Heart right ventricle (tissue), 16 donors: ENCODE measurements at regions not wholly inside any gene's neighbourhood (a gene's known extent, or its start where the extent isn't known, plus 50 kb on each side); places are given as distances from the start of the nearest gene placed in this dataset.

ENCODE experiments used
- ATAC-seq, 8 donors: fragments of 200-7000 bp; cut with Tn5 transposase; one replicate each; pipeline ENCODE4 v1.9.1; 2020; ENCODE audit warnings: mild to moderate bottlenecking in 8 of 8, moderate library complexity in 8 of 8, moderate number of reproducible peaks in 1 of 8
- DNase-seq, 2 donors: peaks; one replicate each; pipeline ENCODE4 v3.0.0-alpha.2; 2020
- H3K27ac ChIP-seq, 10 donors: fragments of 200-600 bp; sonication (generic) in 2 of 10; one replicate each; pipeline versions ENCODE4 v1.5.0 to v1.8.0; 2020 to 2022; ENCODE audit warnings: mild to moderate bottlenecking in 3 of 10
- H3K27me3 ChIP-seq, 7 donors: fragments of 200-600 bp; one replicate each; pipeline ENCODE4 v1.8.0; 2021 to 2022; ENCODE audit warnings: mild to moderate bottlenecking in 2 of 7
- H3K36me3 ChIP-seq, 9 donors: fragments of 200-600 bp; sonication (generic) in 1 of 9; one replicate each; pipeline versions ENCODE4 v1.5.0 to v1.8.0; 2020 to 2022; ENCODE audit warnings: mild to moderate bottlenecking in 2 of 9
- H3K4me1 ChIP-seq, 9 donors: fragments of 200-600 bp; sonication (generic) in 1 of 9; one replicate each; pipeline versions ENCODE4 v1.5.0 to v1.8.0; 2020 to 2022; ENCODE audit warnings: mild to moderate bottlenecking in 4 of 9
- H3K4me3 ChIP-seq, 10 donors: fragments of 200-600 bp; sonication (generic) in 2 of 10; one replicate each; pipeline versions ENCODE4 v1.5.0 to v1.8.0; 2020 to 2022; ENCODE audit warnings: mild to moderate bottlenecking in 7 of 10, moderate library complexity in 2 of 10
- H3K9me3 ChIP-seq, 11 donors: fragments of 200-600 bp in 10 of 11; sonication (generic) in 2 of 11; one replicate each; pipeline versions ENCODE4 v1.5.0 to v1.8.0; 2013 to 2022; ENCODE audit warnings: mild to moderate bottlenecking in 2 of 11, control low read depth in 1 of 11, moderate library complexity in 1 of 11
- WGBS, 2 donors: extraction: QIAGEN DNeasy Blood & Tissue Kit; methylation state at CpG; one replicate each; pipeline ENCODE4 v1.1.7; 2013; ENCODE audit warnings: inconsistent platforms in 1 of 2; 5-methylcytosine and 5-hydroxymethylcytosine counted together
- intact Hi-C, 10 donors: fragments of 100-400 bp; cut with DNase I; formaldehyde crosslinking; loops; one replicate each; pipeline versions ENCODE4 v1.11.1 to v1.14.2; 2022
- TF ChIP-seq, protein P1 (sequence below), 9 donors: fragments of 200-600 bp; sonication (generic) in 2 of 9; IDR thresholded peaks; one replicate each; pipeline versions ENCODE4 v1.5.0 to v1.8.0; 2021 to 2022; ENCODE audit warnings: antibody characterized with exemption in 9 of 9, mild to moderate bottlenecking in 5 of 9, moderate library complexity in 1 of 9
- donor health status: Arrhythmogenic right ventricular cardiomyopathy.
- donor health status: ischemic (EF 13 %, LVEDD 7.1; RV severe dilation, severe dysfunction).
- donor health status: healthy with polysubstance abuse.
- donor health status: DM: no; HTN: yes; CAD: no.
- donor health status: DM: no; HTN: no; CAD: no.
- donor health status: ischemic (EF 25% LVEDD 6.9; RV normal size, moderate dysfunction).
- donor health status: ischemic (EF 25% LVEDD 5.7; RV mildly dilated, moderate dysfunction).
- donor health status: healthy.
- donor health status: DM: yes; HTN: yes; CAD: no.
- donor health status: Ischemic cardiomyopathy.
- donor health status: ischemic (EF 35%, LVEDD 5.7; RV mildly dilated, moderate dysfunction).
- donor health status: nonischemic (EF 11% LVEDD 7.7; RV severe dilation, severe dysfunction).
- donor health status: DM: yes; HTN: yes; CAD: no.
- donor health status: PGD.
- donor health status: ischemic (EF 29% LVEDD 5.4; RV normal size, mild dysfunction).
- donor health status: nonischemic (EF 23%, LVEDD 6.1; RV moderate dilation, normal function).

DNA sequence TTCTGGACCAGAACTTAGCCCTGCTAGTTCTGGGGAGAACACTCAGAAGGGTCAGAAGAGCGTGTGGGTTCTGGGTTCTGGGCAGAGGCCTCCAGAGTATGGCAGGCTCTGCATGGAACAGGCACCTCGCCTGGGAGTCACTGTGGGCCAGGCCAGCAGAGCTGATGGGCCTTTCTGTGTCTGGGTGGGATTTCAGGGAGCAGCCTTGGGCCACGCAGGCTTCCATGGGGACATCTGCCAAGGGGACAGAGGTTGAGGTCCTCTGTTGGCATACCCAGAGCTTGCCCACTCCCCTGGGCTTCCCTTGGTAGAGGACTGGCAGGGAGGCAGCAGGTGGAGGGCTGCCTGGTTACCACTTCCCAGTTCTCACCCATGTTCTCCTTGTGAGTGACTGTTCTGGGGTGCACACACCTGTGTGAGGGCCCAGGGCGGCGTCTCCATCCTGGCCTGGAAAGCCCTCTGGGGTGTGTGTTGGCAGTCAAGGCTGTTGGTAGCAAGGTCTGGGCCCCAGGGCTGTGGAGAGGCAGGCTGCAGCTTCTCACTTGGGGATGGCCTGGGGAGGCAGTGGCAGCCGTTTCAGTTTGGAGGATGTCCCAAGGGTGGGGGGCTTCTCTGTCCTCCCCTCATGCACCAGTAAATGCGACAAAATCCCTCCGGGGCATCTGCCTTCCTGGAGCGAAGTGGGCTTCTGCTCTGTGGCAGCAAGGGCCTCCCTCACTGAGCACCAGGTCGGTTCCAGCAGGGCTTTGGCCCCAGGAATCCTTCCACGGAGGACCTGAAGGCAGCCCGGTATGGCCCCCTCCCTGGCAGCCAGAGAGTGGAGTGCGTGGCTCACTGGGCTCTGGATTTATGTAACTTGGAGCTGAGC is 74.6 kb upstream of the HDAC4 start:
- no peak for ATAC-seq
- intact Hi-C loops = no loop called here
- no peak overlapping the region for H3K4me3 ChIP-seq
- no peak for DNase-seq
- TF ChIP-seq, protein P1, sequence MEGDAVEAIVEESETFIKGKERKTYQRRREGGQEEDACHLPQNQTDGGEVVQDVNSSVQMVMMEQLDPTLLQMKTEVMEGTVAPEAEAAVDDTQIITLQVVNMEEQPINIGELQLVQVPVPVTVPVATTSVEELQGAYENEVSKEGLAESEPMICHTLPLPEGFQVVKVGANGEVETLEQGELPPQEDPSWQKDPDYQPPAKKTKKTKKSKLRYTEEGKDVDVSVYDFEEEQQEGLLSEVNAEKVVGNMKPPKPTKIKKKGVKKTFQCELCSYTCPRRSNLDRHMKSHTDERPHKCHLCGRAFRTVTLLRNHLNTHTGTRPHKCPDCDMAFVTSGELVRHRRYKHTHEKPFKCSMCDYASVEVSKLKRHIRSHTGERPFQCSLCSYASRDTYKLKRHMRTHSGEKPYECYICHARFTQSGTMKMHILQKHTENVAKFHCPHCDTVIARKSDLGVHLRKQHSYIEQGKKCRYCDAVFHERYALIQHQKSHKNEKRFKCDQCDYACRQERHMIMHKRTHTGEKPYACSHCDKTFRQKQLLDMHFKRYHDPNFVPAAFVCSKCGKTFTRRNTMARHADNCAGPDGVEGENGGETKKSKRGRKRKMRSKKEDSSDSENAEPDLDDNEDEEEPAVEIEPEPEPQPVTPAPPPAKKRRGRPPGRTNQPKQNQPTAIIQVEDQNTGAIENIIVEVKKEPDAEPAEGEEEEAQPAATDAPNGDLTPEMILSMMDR (IDR thresholded peaks at IDR 0.05) = no peak
- WGBS, 2 donors = 85 to 89% methylated on average over 13 of the region's 13 CpGs
- H3K4me1 ChIP-seq = no peaks in the 10 kb centered on the region
- no peaks in the 10 kb centered on the region for H3K9me3 ChIP-seq
- H3K27me3 ChIP-seq = peaks cover 0 to 3% (median 0%) of the 10 kb centered on the region in 7 donors
- H3K36me3 ChIP-seq = no peaks in the 10 kb centered on the region
- H3K27ac ChIP-seq = no peak overlapping the region

DNA sequence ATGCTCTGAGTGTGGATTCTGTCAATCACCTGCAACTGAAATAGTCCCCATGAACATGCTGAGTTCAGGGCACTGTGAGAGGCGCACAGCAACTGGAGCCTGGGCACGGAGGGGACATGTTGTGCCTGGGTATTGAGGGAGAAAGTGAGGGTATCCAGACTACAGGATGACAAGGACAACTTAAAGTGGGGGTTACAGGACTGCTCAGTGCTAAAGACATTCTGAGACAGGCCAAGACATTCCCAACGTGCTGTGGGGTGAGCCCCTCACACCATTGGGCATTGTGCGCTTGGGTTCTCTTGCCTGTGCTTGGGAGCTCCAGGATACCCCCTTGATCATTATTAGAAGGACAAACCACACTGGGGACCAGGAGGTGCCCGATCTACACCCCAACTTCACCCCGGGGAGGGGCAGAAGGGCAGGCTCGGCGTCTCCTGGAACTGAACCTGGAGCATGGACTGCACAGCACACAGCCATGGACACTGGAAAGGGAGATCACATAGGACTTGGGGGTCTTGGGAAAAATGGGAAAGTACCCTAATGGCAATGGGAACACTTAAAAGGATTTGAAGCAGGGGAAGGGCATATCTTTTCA is 72.5 kb upstream of the HDAC4 start:
- ATAC-seq (no peak), DNase-seq (no peak)
- intact Hi-C loops = no loop called here
- Histone ChIP-seq H3K4me1 (no peaks in the 10 kb centered on the region), H3K36me3 (no peaks in the 10 kb centered on the region), H3K27me3 (peaks cover 0 to 3% (median 0%) of the 10 kb centered on the region in 7 donors), H3K4me3 (no peak overlapping the region), H3K9me3 (no peaks in the 10 kb centered on the region), H3K27ac (no peak overlapping the region)
- TF ChIP-seq, protein P1 (IDR thresholded peaks at IDR 0.05) = no peak
- WGBS, 2 donors = 86 to 92% methylated on average over 8 of the region's 8 CpGs

DNA sequence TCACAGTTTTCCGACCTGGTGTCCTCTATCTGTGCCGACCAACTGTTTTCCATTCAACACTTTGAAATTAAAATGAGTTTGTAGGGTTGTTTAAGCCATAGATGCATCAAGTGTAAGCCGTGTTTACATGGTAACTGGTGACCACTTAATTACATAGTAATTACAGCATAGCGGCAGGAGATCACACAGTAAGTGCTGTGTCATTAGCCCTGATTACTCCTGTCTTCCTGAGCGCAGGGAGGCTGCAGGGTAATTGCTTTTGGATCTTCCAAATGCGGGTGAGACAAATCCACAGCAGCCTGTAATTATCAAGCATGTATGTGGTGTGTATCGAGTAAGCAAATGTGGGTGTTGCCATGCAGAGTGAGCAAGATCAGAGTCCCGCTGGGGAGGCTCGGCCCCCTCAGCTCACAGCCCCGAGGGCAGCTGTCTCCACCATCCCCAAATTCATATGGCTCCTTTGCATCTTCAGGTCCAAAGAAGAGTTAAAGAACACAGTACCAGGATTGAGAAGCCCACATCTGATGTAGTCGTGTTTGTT is 71.5 kb upstream of the HDAC4 start:
- TF ChIP-seq, protein P1 (IDR thresholded peaks at IDR 0.05) = no peak
- H3K27ac ChIP-seq = no peak overlapping the region
- 62 to 66% methylated on average over 11 of the region's 11 CpGs for WGBS, 2 donors
- H3K4me3 ChIP-seq = no peak overlapping the region
- DNase-seq (no peak), ATAC-seq (no peak)
- H3K36me3 ChIP-seq = no peaks in the 10 kb centered on the region
- H3K4me1 ChIP-seq = no peaks in the 10 kb centered on the region
- no peaks in the 10 kb centered on the region for H3K9me3 ChIP-seq
- peaks cover 0 to 3% (median 0%) of the 10 kb centered on the region in 7 donors for H3K27me3 ChIP-seq
- intact Hi-C loops = no loop called here

DNA sequence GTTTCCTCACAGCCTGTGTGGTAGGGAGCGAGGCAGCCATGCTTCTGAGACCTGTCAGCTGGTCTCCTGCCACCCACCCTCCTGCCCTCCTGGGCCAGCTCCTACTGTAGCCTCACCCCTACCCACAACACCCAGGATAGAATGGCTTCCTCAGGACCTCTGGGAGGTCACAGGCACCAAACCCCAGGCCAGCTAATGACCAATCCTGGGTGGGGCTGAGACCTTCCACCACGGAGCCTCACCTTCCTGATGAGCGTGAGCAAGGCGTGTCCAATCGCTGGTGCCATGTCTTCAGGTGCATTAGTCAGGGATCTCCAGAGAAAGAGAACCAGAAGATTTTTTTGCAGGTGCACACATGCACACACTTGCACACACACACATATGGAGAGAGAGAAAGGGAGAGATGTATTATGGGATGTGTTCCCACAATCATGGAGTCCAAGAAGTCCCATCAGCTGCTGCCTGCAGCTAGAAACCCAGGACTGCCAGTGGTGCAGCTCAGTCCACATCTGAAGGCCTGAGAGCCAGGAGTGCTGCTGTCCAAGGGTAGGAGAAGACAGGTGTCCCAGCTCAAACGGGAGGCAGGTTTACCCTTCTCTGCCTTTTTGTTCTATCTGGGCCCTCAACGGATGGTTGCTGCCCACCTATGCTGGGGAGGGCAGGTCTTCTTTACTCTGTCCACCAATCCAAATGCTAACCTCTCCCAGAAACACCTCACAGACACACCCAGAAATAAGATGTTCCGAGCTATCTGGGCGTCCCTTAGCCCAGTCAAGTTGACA is 70.4 kb upstream of the HDAC4 start:
- Histone ChIP-seq H3K4me3 (no peak overlapping the region), H3K27ac (no peak overlapping the region), H3K36me3 (no peaks in the 10 kb centered on the region), H3K9me3 (no peaks in the 10 kb centered on the region), H3K27me3 (peaks cover 0 to 3% (median 0%) of the 10 kb centered on the region in 7 donors), H3K4me1 (peaks cover 0 to 1% (median 0%) of the 10 kb centered on the region in 9 donors)
- no peak for DNase-seq
- intact Hi-C loops = no loop called here
- WGBS, 2 donors = 86 to 91% methylated on average over 9 of the region's 9 CpGs
- TF ChIP-seq, protein P1 (IDR thresholded peaks at IDR 0.05) = no peak
- no peak for ATAC-seq
